OCI-LY1 (cell line): ENCODE measurements at regions not wholly inside any gene's neighbourhood (a gene's known extent, or its start where the extent isn't known, plus 50 kb on each side); places are given as distances from the start of the nearest gene placed in this dataset.

Experiments used
- CTCF ChIP-seq: fragments of 200-600 bp; sonication (generic), shearing (Covaris generic); IDR thresholded peaks from 2 replicates; pipeline ENCODE4 v1.5.1; 2017; ENCODE audit warnings: mild to moderate bottlenecking, antibody characterized with exemption, low read length, moderate library complexity, mixed read lengths
- EZH2 ChIP-seq: fragments of 200-600 bp; sonication (generic), shearing (Covaris generic); IDR thresholded peaks from 2 replicates; pipeline ENCODE4 v1.8.0; 2017; ENCODE audit warnings: borderline replicate concordance, mixed run types, mild to moderate bottlenecking, antibody characterized with exemption, low read length, moderate library complexity, mixed read lengths

DNA sequence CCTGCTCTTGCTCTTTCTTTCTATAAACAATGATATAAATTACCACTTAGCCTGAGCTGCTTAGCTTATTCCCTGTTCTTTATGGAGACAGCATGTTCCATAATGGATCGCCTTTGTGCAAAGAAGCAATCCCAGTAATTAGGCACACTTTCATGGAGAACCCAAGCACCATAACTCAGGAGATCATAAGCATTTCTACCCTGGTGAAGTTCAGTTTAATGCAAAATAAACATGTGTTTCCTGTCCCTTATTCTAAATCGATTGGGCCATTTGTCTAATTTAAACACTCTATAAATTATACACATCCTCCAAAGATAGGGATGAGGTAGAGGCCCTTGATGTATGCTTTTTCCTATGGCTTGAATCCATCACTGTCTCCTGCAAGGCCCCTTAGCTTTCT lies 75.8 kb upstream of the TMEM72 start:
- TF ChIP-seq CTCF = no peak
- TF ChIP-seq EZH2 = no peak
